ENCODE measurements at regions not wholly inside any gene's neighbourhood (a gene's known extent, or its start where the extent isn't known, plus 50 kb on each side); places are given as distances from the start of the nearest gene placed in this dataset.

GRCh38 chr1:72851597-72851996 is 569.3 kb upstream of the NEGR1 start:
- H3K9me3 ChIP-seq: no peaks in the 10 kb centered on the region

GRCh38 chr1:72848997-72849396 is 566.7 kb upstream of the NEGR1 start:
- no peak overlapping the region for H3K4me3 ChIP-seq
- H3K27ac ChIP-seq: no peak overlapping the region
- H3K36me3 ChIP-seq: no peaks in the 10 kb centered on the region
- no peaks in the 10 kb centered on the region for H3K4me1 ChIP-seq
- no peak for TF ChIP-seq CTCF (IDR thresholded peaks at IDR 0.05)
- H3K9me3 ChIP-seq: no peaks in the 10 kb centered on the region
- no peaks in the 10 kb centered on the region for H3K27me3 ChIP-seq
- no peak for ATAC-seq
- no peak for DNase-seq
- intact Hi-C loops (cut with DNase I): no loop called here

More at GRCh38 chr1:72851597-72851996, 569.3 kb upstream of the NEGR1 start:
- H3K27me3 ChIP-seq: no peaks in the 10 kb centered on the region
- H3K4me1 ChIP-seq: no peaks in the 10 kb centered on the region
- no peak overlapping the region for H3K27ac ChIP-seq
- intact Hi-C loops (cut with DNase I): no loop called here
- no peak for DNase-seq
- H3K4me3 ChIP-seq: no peak overlapping the region
- ATAC-seq: no peak
- H3K36me3 ChIP-seq: no peaks in the 10 kb centered on the region
- no peak for TF ChIP-seq CTCF (IDR thresholded peaks at IDR 0.05)

GRCh38 chr1:72847651-72848050 is 565.3 kb upstream of the NEGR1 start:
- Histone ChIP-seq H3K4me3 (no peak overlapping the region), H3K27me3 (no peaks in the 10 kb centered on the region), H3K36me3 (no peaks in the 10 kb centered on the region), H3K9me3 (no peaks in the 10 kb centered on the region), H3K4me1 (no peaks in the 10 kb centered on the region), H3K27ac (no peak overlapping the region)
- no peak for TF ChIP-seq CTCF (IDR thresholded peaks at IDR 0.05)
- ATAC-seq (no peak), DNase-seq (no peak)
- intact Hi-C loops (cut with DNase I): no loop called here

- H3K4me1 ChIP-seq: no peaks in the 10 kb centered on the region
- no peaks in the 10 kb centered on the region for H3K36me3 ChIP-seq
- no peaks in the 10 kb centered on the region for H3K27me3 ChIP-seq
- DNase-seq (no peak), ATAC-seq (no peak)
- H3K9me3 ChIP-seq: no peaks in the 10 kb centered on the region
- no peak for TF ChIP-seq CTCF (IDR thresholded peaks at IDR 0.05)
- H3K27ac ChIP-seq: no peak overlapping the region
- H3K4me3 ChIP-seq: no peak overlapping the region
- intact Hi-C loops (cut with DNase I): no loop called here
Observed at GRCh38 chr1:72846476-72847278, 564.3 kb upstream of the NEGR1 start.

- no peaks in the 10 kb centered on the region for H3K27me3 ChIP-seq
- H3K9me3 ChIP-seq: no peaks in the 10 kb centered on the region
- no peak overlapping the region for H3K4me3 ChIP-seq
- intact Hi-C loops (cut with DNase I): no loop called here
- no peaks in the 10 kb centered on the region for H3K36me3 ChIP-seq
- H3K27ac ChIP-seq: no peak overlapping the region
- DNase-seq (no peak), ATAC-seq (no peak)
- H3K4me1 ChIP-seq: no peaks in the 10 kb centered on the region
- TF ChIP-seq CTCF (IDR thresholded peaks at IDR 0.05): no peak
Observed at GRCh38 chr1:72845981-72846380, 563.6 kb upstream of the NEGR1 start.
